Activated CD4-positive, alpha-beta T cell treated with anti-CD3 and anti-CD28 coated beads, Interleukin-2, amount 50 U/mL, for 24 hours (primary cell): ENCODE measurements at regions not wholly inside any gene's neighbourhood (a gene's known extent, or its start where the extent isn't known, plus 50 kb on each side); places are given as distances from the start of the nearest gene placed in this dataset.

ENCODE experiments used
- DNase-seq, 2 donors: peaks; one replicate each; pipeline ENCODE4 v3.0.0-alpha.2; 2020; ENCODE audit warnings: low read depth in 1 of 2, low spot score in 1 of 2

DNA sequence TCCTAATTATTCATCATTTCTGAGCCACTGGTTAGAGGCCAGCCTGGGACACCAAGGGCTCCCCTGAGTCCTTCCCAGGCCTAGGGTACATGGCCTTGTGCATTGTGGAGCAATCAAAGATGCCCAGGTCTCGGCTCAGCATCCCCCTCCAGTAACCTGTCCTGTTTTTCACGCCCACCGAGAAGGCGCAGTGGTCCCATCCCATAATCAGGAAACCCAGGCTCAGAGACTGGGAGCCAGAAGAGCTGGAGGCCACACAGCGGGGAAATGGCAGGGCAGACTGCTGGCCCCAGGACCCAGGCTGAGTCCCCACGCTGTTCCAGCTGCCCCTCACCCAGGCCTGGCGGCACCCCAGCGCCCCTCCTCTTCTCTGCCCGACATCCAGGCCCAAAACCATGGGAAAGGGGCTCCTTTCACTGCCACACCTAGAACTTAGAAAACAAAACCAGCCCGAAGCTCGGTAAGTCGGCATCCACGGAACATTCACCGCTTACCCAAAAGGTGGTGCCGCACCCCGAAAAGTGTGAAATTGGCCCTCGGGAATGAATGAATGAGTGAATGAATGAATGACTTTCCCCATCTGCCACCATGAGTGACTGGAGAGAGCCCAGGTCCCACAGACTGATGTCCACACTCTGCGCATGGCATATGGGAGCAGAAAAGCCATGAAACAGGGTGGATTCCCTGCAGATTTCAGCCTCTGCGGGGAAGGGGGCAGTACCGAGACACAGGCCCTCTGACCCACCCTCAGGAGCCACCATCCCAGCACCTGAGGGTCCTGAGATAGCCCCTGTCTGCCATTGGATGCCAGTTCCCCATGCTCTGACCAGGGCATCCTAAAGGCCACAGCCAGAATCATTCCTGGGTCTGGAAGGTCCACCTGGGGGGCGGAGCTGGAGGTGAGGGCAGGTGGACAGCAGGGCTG lies 132.5 kb downstream of the OLFM1 start:
- no peak for DNase-seq

DNA sequence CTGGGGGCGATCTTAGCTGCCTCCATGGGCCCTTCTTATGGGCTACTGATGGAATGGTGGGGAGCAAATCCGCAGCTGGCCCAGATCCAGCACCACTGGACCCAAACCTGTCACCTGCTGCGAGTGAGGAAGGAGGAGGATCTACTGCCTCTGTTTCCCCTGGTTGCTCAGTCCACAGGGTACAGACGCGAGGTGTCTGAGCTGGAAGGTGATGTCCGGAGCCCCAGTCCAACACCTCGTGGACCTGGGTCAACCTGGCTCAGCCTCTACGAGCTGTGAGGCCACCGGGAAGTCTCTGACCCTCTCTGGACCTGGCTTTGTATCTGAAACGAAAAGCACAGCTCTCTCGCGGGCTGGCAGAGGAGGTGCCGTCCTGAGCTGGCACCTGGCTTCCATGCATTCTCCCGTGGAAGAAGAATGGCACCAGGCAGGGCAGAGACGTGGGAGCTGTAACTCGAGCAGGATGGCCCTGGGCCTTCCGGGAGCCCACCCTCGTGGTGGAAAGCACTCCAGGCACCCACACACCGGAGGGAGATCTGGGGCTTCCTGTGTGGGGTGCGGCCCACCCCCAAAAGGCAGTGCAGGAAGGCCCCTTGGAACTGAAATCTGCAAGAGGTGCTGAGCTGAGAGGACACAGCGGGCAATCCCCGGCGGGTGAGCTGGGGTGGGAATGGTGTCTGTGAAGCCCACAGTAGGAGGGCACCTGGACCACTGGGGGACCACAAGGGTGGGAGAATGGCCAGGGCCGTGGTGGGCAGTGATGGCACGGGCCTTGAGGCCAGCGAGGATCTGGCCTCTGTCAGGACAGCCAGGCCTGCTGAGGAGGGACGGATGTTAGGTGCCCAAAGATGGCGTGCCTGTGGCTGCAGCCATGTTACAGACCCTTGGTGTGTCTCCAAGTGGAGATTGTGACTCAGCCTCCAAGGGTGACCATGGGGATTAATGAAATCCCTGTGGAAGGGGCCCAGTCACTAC lies 133.4 kb downstream of the OLFM1 start:
- no peak for DNase-seq

DNA sequence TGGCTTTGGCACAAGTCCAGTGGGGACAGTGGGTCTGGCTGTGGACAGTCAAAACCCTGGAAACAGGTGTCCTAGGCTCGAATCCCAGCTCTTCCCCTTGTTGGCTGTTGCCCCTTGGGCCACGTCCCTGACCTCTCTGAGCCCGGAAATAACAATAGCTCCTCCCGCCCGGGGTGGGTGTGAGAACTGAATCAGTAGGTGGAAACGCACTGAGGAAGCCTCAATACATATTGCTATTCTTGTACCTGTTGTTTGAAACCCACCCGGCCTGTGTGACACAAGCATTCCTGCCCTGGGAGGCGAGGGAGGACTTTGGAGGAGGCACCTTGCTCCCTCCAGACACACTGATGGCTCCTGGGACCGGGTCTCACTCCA lies 134.1 kb downstream of the OLFM1 start:
- no peak for DNase-seq

DNA sequence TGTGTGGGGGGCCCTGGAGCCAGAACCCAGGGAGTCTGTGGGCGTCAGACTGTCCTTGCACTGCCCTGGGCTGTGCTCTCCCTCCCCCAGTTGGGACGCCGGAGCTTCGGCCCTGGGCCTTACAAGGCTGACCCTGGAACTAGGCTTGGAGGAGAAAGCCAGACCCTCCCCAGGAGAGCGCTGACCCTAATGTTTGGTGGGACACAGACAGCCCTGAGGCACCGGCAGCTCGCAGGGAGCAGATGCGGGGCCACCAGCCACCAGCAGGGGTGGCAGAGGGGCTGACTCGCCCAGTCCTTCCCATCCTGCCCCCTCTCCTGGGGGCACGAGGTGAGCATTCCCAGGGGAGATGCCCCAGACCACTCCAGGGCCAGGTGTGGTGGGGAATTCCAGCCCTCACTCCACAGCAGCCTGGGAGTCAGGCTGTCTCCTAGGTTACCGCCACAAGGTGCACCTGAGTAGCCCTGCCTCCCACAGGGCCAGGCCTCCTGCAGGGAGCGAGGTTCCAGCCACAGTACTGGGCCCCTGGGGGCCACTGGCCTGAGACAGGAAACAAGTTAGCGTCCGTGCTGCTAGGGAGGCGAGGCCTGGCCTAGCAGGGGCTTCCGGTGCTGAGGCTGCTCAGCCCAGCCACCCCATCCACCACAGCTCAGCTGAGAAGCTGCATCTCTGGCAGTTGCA lies 134.6 kb downstream of the OLFM1 start:
- no peak for DNase-seq

DNA sequence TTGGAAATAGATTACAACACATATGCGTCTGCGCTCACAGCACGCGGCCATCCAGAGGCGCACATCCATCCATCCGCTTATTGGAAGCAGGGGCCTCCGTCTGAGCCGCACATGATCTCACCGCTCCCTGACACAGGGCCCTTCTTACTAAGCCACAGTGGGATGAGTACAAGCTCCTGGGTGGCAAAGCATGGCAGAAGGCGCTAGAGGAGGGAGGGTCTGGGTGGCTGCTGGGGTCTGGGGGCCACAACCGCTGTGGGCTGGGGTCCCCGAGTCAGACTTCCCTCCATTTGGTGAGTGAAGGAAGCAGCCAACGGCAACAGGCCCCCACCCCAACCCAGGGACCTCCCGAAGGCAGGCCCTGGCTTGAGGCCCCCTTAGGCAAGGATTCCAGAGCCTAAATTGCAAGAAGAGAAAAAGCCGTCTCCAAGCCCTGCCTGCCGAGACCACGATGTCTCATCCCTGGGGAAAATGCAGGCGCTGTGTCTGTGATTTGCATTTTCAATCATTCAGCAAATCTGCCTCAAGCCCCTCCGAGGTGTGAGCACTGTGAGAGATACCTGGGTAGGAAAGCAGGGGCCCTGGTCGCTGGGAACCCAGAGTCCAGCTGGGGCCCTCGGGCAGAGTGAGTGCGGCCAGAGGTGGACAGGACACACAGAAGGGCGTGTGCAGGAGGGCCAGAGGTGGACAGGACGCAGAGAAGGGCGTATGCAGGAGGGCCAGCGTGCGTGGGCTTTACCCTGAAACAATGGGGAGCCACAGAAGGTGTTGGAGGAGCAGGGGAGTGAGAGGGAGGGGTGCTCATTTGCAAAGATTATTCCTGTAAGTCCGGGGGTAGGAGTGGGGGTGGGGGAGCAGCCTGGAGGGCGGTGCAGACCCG lies 135.7 kb downstream of the OLFM1 start:
- DNase-seq: no peak

DNA sequence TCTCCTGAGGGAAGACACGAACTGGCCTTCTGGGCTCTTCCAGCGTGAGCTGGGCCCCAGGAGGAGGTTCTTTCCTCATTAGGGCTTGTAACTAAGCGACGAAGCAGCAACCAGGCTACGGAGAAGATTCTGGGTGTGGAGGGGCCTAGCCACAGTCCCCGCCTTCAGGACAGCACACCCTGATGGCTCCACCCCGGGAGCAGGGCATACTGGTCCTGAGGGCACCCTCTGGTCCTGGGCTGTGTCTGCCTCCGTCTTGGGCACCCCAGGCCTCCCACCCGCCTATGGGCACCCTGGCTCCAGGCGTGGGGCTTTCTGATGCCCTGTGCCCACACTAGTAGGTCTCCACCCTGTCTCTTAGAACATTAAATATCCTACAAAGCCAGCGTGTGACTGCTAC lies 136.4 kb downstream of the OLFM1 start:
- DNase-seq: no peak

DNA sequence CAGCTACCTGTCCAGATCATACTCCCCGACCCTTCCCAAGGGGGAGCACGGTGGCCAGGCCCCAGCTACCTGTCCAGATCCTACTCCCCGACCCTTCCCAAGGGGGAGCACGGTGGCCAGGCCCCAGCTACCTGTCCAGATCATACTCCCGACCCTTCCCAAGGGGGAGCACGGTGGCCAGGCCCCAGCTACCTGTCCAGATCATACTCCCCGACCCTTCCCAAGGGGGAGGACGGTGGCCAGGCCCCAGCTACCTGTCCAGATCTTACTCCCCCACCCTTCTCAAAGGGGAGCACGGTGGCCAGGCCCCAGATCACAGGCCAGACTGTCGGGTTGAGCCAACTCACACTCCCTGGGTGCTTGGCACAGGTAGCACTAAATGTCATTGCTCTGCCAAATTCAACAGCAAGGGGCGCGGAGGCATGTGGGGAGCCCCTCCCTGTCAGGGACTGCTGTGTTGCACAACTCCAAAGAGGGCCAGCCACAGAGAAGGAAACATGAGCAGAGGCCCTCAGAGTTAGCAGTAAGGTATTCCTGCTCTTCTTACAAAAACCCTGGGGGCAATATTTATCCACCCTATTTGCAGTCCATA lies 136.9 kb downstream of the OLFM1 start:
- DNase-seq: no peak

DNA sequence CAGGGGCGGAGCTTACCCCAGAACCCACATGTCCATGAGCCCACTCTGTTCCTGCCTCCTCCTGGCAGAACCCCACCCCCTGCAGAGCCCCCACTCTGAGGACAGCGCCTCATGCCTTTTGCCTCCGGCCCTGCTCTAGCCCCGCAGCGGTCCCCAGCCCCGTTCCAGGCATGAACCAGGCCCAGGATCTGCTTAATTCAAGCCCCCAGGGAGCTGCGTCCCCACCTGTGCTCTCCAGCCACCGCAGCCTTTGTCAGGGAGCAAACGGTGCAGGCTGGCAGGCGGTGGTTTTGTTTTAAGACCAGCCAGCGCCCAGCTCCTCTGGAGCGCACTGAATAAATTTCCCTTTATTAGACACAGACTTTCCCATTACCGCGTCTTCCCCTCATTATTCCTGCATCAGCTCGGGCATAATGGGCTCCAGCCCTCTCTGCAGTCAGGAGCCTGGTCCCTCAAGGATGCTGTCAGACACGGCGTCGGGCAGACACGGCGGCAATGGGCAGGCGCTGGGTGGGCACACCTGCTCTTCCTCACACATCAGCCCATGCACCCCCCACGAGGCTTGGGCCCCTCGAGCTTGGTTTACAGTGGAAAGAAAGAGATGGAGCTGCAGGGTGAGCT lies 137.6 kb downstream of the OLFM1 start:
- no peak for DNase-seq

DNA sequence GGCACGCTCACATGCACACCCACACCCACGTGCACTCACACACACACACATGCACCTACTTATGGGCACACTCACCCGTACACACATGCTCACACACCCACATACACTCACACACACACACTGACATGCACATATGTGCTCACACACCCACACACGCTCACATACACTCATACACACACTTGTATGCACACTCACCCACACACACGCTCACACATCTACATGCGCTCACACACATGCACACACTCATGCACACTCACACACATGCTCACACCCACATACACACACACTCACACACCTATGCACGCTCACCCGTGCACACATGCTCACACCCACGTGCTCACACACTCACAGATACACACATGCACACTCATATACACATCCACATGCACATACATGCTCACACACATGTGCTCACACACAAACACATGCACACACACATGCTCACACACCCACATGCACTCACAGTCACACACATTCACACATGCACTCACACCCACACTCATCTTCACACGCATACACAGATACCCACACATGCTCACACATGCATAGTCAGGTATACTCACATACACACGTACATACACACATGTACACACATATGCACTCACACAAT lies 138.3 kb downstream of the OLFM1 start:
- DNase-seq: no peak

DNA sequence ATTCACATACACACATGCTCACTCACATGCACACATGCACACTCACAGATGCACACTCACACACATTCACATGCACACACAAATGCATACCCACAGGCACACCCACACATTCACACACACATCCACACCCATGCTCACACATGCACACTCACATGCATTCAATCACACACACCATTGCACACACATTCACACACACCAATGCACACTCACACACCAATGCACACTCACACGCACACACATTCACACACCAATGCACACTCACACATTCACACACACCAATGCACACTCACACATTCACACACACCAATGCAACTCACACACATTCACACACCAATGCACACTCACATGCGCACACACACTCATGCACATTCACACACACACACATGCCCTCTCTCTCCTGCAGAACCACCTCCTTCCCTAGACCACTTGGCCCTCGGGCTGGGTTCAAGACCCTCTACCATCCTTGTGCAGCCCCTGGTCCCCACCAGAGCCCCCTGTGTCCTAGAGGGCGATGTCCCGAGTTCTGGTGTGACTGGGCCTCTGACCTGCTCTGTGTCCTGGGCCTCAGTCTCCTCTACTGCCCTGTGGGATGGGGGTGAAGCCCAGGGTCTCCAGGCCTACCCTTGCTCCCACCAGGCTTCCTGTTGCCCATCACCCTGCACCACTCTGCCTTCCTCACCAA lies 139.0 kb downstream of the OLFM1 start:
- no peak for DNase-seq

DNA sequence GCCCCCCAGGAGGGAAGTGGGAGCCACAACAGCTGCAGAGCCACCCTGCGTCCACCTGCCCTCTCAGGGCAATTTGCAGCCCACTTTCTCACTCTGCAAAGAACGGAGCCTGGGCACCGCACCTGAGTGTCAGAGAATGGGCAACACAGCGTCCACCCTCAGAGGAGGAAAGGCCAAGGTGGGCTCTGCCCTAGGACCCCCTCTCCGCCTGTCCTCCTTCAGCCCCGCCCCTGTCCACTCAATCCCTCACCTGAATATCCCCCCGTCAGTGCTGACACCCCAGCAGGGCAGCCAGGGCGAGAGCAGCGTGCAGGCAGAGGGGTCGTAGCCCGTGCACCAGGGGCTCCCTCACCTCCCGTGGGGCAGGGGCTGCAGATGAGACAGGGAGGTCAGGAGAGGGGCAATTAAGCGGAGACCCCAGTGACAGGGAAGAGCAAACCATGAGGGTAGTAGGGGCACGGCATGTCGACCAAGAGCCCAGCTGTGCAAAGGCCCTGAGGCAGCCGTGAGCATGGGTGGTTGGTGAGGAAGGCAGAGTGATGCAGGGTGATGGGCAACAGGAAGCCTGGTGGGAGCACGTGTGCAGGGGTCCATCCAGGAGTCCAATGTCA lies 140.3 kb downstream of the OLFM1 start:
- no peak for DNase-seq

DNA sequence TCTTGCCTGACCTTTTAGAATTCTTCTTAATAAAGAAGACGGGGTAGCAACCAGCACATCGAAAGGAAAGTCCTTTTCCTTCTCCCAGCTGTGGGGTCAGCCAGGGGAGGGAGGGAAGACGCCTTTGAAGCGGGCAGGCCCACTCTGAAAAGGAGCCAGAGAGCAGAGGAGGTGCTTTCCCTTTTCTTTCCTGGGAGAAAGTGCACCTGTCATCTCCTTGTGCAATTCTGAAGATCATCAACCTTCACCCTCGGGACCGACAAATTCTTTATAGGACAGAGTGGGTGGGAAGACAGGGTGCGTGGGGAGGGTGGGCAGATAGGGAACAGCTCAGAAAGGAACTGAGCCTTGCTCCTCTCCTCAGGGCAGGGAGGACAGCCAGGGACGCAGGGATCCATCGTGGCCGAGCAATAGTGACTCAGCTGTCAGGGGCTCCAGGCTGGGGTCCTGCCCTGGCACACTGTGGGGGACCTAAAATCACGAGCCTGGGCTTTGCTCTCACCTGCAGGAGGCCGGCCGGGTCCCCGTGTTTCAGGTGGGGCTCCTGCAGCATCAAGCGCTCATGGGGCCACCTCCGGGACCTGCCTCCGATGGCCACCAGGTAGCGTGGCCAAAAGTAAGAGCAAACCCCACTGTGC lies 141.0 kb downstream of the OLFM1 start:
- DNase-seq: no peak

DNA sequence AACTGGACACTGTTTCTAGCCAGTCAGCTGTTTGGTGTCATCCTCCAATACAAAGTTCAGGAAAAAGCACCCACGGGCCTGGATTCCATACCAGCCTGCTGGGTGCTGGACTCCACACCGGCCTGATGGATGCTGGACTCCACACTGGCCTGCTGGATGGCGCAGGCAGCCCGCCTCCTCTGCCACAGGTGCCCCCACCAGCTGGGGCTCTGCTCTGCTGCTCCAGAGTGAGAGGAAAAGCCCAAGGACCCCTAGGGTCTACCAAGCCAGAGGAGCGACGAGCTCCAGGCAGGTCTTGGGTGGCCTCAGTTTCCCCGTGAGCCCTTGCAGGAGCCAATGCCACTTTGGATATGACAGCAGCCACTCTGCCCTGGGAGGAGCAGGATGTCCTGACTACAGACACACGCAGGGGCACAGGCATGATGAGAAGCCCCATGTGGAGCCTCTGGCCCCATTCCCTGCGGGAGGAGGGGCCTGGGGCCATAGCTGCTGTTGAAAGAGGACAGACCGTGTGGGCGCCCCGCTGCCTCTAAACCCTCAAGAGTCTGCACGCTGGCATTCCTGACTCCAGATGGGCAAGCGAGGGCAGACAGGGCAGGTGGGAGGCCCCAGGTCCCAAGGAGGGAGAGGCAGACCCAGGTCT lies 141.6 kb downstream of the OLFM1 start:
- no peak for DNase-seq

DNA sequence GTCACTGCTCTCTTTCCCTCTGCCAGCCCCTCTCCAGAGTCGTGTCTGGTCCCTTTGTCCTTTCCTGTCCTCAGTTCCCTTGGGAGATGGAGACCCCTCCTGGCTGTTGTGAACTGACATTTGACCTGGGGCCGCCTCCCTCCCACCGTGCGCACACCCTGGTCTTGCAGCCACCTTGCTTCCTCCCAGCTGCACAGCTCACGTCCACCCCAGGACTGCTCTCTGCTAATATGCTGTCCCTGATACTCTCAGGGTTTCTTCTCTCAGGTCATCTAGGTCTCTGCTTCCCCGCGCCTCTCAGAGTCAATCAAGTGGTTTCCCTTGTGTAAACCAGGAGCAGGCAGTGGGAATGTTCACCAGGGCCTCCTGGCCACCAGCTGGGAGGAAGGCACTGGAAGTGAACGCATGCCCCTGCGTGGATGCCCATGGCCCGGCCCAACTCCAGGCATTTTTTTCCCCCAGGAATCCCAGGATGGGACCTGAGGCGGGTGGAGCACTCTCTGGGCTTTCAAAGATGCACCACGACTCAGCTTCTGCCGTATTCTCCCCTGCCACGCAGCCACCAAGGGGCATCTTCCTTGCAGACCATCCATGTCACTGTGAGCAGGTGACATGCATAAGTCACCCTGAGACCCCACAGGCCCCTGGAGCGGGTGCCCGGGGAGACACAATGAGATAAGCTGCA lies 142.4 kb downstream of the OLFM1 start:
- no peak for DNase-seq

DNA sequence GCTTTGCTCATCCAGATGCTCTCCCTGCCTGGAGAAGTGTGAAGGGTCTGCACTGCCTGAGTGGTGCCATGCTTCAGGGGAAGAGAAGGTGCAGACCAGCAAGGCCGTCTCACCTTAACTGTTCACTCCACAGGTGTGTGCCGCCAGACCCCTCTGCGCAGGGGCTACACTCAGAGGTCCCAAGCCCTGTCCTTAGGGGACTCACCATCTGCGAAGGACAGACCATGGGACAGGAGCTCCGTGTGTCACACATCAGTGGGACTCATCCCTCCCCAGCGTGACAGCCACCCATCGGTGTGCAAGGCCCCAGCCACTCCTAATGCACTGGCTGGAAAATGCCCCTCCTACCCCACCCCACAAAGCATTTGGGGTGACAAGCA lies 142.9 kb downstream of the OLFM1 start:
- no peak for DNase-seq

DNA sequence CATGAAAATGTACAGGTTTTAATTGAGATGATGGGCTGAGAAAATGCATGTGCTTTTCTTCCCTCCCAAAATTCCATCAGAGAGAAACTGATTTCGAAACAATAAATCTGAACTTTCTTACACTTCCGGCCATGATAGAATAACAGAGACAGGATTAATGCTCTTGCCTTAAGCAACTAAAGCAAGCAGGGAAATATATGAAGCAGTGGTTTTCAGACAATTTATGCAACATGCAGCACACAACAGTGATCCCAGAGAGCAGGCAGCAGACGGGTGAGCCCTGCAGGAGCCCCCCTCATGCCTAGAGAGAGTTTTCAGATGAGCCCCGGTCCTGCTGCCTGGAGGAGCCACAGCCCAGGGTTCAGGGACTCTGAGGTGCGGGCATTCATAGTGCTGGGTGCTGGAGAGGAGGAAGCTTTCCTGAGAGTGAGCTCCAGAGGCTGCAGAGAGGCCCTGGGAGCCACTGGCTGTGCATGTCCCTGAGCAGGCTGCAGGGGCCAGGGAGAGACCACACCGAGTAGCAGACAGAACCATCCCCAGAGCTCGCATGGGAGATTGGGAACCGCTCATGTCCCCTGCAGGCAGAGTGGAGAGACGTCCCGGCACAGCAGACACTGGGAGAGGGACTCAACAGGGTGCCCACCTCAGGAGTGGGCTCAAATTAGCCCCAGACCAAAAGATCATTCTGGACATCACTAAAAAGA lies 143.5 kb downstream of the OLFM1 start:
- no peak for DNase-seq
